Brain microvascular endothelial cell (primary cell): ENCODE measurements at regions not wholly inside any gene's neighbourhood (a gene's known extent, or its start where the extent isn't known, plus 50 kb on each side); places are given as distances from the start of the nearest gene placed in this dataset.

Source experiments
- DNase-seq: peaks from one replicate; pipeline ENCODE4 v3.0.0-alpha.2; 2020
- H3K27ac ChIP-seq: fragments of 250-450 bp; sonication (Bioruptor Pico); 2 replicates; pipeline ENCODE4 v1.5.1; 2020; ENCODE audit warnings: mild to moderate bottlenecking, moderate library complexity
- H3K27me3 ChIP-seq: fragments of 250-450 bp; sonication (Bioruptor Pico); replicated peaks from 2 replicates; pipeline ENCODE4 v1.5.1; 2020; ENCODE audit warnings: mild to moderate bottlenecking
- H3K36me3 ChIP-seq: fragments of 250-450 bp; sonication (Bioruptor Pico); replicated peaks from 2 replicates; pipeline ENCODE4 v1.5.1; 2020; ENCODE audit warnings: mild to moderate bottlenecking
- H3K4me3 ChIP-seq: 2 replicates; pipeline ENCODE4 v1.5.1; 2011; ENCODE audit warnings: low read depth, mild to moderate bottlenecking, control low read depth, low read length, moderate library complexity
- CTCF ChIP-seq: IDR thresholded peaks from 2 replicates; pipeline ENCODE4 v1.5.1; 2011; ENCODE audit warnings: low read depth, mild to moderate bottlenecking, moderate library complexity, low read length, control low read depth, inconsistent platforms; ENCODE audit errors: missing control alignments
- in situ Hi-C: cut with HindIII; loops from 2 replicates; pipeline ENCODE4 v1.10.0; 2017; ENCODE audit warnings: low sequenced_read_pairs, low pct_ligation_motif_present

GRCh38 chr22:48738204-48738980, 1089.3 kb downstream of the BRD1 start:
- TF ChIP-seq CTCF: no peak
- Histone ChIP-seq H3K4me3 (no peak overlapping the region), H3K27ac (no peak overlapping the region), H3K27me3 (no peaks in the 10 kb centered on the region), H3K36me3 (no peaks in the 10 kb centered on the region)
- DNase-seq: no peak
- in situ Hi-C loops: no loop called here

GRCh38 chr22:48737461-48738203, 1090.0 kb downstream of the BRD1 start:
- Histone ChIP-seq H3K27ac (no peak overlapping the region), H3K4me3 (no peak overlapping the region), H3K36me3 (no peaks in the 10 kb centered on the region), H3K27me3 (no peaks in the 10 kb centered on the region)
- DNase-seq: no peak
- in situ Hi-C loops: no loop called here
- no peak for TF ChIP-seq CTCF

- in situ Hi-C loops: no loop called here
- H3K27ac ChIP-seq: no peak overlapping the region
- no peaks in the 10 kb centered on the region for H3K36me3 ChIP-seq
- no peak for DNase-seq
- TF ChIP-seq CTCF: no peak
- no peaks in the 10 kb centered on the region for H3K27me3 ChIP-seq
- no peak overlapping the region for H3K4me3 ChIP-seq
Observed at GRCh38 chr22:48736593-48737460, 1090.8 kb downstream of the BRD1 start.

- TF ChIP-seq CTCF: no peak
- no peaks in the 10 kb centered on the region for H3K27me3 ChIP-seq
- in situ Hi-C loops: no loop called here
- H3K27ac ChIP-seq: no peak overlapping the region
- DNase-seq: no peak
- no peaks in the 10 kb centered on the region for H3K36me3 ChIP-seq
- no peak overlapping the region for H3K4me3 ChIP-seq
Observed at GRCh38 chr22:48734961-48735360, 1092.7 kb downstream of the BRD1 start.

GRCh38 chr22:48734359-48734758, 1093.3 kb downstream of the BRD1 start:
- TF ChIP-seq CTCF: no peak
- no peaks in the 10 kb centered on the region for H3K27me3 ChIP-seq
- no peak for DNase-seq
- in situ Hi-C loops: no loop called here
- no peak overlapping the region for H3K27ac ChIP-seq
- H3K4me3 ChIP-seq: no peak overlapping the region
- no peaks in the 10 kb centered on the region for H3K36me3 ChIP-seq
